ENCODE measurements at regions not wholly inside any gene's neighbourhood (a gene's known extent, or its start where the extent isn't known, plus 50 kb on each side); places are given as distances from the start of the nearest gene placed in this dataset.

DNA sequence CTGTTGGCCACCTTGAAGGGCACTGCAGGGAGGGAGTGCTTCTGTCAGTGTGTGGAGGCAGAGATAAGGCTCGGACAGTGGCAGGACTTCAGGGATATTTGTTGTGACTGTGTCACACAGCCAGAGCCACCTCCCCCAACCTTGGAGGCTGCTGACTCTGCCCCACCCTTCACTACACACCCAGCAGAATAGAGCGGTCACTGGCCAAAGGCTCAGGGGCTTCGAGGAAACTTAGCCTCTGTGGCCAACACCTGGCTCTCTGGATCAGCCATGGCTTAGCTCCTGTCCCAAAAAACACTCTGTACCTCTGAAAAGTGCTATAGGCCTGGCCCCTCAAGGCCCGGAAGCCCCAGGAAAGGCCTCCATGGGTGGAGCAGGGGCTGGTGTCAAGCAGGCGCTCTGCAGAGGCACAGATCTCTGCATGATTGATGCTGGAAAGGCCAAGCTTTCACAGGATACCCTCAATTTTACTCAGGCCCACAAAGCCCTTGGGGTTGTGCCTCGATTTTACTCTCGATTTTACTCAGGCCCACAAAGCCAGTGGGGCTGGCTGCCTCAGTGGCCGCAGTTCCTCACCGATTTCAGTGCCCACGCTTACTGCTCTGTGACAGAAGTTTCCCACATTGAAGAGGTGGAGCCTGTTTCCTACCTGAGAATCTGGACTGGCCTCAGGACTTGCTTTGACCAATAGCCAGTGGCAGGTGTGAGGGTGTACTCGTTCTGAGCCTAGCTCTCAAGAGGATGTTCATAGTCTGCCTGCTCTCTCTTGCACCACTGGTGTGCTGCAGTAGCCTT is 113.2 kb upstream of the GPR26 start:
- H3K9ac ChIP-seq (ENCODE audit: insufficient read depth, low read depth, low read length), result no peak overlapping the region
- FAIRE-seq, result no peak
- no peaks in the 10 kb centered on the region for H3K9me3 ChIP-seq (ENCODE audit: low read length)
- intact Hi-C loops (cut with micrococcal nuclease; ENCODE audit: unreplicated experiment), result no loop called here
- POLR2A ChIA-PET, result no interaction called here
- no peak for TF ChIP-seq ZNF101 (CRISPR knock-in tag; IDR thresholded peaks at IDR 0.05; ENCODE audit: borderline replicate concordance, low read depth)
- TF ChIP-seq ZNF292 (CRISPR knock-in tag; IDR thresholded peaks at IDR 0.05; ENCODE audit: borderline replicate concordance, low read depth), result no peak
- no peak for TF ChIP-seq SRF (IDR thresholded peaks at IDR 0.05; ENCODE audit: low read depth, low read length)
- no peak for TF ChIP-seq CBX2 (IDR thresholded peaks at IDR 0.05; ENCODE audit: low read depth, low read length)
- no peak for TF ChIP-seq CBX2 (CRISPR knock-in tag; IDR thresholded peaks at IDR 0.05; ENCODE audit: low read depth)
- no peak for TF ChIP-seq TEAD2 (CRISPR knock-in tag; IDR thresholded peaks at IDR 0.05)
- TF ChIP-seq, protein P1, sequence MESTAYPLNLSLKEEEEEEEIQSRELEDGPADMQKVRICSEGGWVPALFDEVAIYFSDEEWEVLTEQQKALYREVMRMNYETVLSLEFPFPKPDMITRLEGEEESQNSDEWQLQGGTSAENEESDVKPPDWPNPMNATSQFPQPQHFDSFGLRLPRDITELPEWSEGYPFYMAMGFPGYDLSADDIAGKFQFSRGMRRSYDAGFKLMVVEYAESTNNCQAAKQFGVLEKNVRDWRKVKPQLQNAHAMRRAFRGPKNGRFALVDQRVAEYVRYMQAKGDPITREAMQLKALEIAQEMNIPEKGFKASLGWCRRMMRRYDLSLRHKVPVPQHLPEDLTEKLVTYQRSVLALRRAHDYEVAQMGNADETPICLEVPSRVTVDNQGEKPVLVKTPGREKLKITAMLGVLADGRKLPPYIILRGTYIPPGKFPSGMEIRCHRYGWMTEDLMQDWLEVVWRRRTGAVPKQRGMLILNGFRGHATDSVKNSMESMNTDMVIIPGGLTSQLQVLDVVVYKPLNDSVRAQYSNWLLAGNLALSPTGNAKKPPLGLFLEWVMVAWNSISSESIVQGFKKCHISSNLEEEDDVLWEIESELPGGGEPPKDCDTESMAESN (CRISPR knock-in tag; conservative IDR thresholded peaks at IDR 0.05), result no peak
- TF ChIP-seq, protein P2, sequence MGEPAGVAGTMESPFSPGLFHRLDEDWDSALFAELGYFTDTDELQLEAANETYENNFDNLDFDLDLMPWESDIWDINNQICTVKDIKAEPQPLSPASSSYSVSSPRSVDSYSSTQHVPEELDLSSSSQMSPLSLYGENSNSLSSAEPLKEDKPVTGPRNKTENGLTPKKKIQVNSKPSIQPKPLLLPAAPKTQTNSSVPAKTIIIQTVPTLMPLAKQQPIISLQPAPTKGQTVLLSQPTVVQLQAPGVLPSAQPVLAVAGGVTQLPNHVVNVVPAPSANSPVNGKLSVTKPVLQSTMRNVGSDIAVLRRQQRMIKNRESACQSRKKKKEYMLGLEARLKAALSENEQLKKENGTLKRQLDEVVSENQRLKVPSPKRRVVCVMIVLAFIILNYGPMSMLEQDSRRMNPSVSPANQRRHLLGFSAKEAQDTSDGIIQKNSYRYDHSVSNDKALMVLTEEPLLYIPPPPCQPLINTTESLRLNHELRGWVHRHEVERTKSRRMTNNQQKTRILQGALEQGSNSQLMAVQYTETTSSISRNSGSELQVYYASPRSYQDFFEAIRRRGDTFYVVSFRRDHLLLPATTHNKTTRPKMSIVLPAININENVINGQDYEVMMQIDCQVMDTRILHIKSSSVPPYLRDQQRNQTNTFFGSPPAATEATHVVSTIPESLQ (CRISPR knock-in tag; conservative IDR thresholded peaks at IDR 0.05), result no peak
- TF ChIP-seq, protein P3, sequence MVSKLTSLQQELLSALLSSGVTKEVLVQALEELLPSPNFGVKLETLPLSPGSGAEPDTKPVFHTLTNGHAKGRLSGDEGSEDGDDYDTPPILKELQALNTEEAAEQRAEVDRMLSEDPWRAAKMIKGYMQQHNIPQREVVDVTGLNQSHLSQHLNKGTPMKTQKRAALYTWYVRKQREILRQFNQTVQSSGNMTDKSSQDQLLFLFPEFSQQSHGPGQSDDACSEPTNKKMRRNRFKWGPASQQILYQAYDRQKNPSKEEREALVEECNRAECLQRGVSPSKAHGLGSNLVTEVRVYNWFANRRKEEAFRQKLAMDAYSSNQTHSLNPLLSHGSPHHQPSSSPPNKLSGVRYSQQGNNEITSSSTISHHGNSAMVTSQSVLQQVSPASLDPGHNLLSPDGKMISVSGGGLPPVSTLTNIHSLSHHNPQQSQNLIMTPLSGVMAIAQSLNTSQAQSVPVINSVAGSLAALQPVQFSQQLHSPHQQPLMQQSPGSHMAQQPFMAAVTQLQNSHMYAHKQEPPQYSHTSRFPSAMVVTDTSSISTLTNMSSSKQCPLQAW (CRISPR knock-in tag; IDR thresholded peaks at IDR 0.05), result no peak
- no peak for TF ChIP-seq ZFYVE20 (CRISPR knock-in tag; IDR thresholded peaks at IDR 0.05; ENCODE audit: borderline replicate concordance, low read depth)
- TF ChIP-seq ZNF543 (CRISPR knock-in tag; IDR thresholded peaks at IDR 0.05), result no peak
- no peak for TF ChIP-seq TSC22D2 (CRISPR knock-in tag; IDR thresholded peaks at IDR 0.05; ENCODE audit: borderline replicate concordance)
- TF ChIP-seq JUND (CRISPR knock-in tag; IDR thresholded peaks at IDR 0.05), result no peak
- no peak for TF ChIP-seq ZNF619 (CRISPR knock-in tag; IDR thresholded peaks at IDR 0.05)
- TF ChIP-seq ZBTB7A (CRISPR knock-in tag; IDR thresholded peaks at IDR 0.05), result no peak
- TF ChIP-seq ATF1 (CRISPR knock-in tag; IDR thresholded peaks at IDR 0.05), result no peak
- peaks cover 2 to 21% of the 10 kb centered on the region in 2 experiments; a peak in 2 of 5 replicates for H3K27me3 ChIP-seq (ENCODE audit: control insufficient read depth in 1 of 2, insufficient read depth in 2 of 2, low read length in 2 of 2)
- no peak overlapping the region for H2AFZ ChIP-seq (ENCODE audit: low read length)
- H3K36me3 ChIP-seq (replicated peaks in 1 of 2; ENCODE audit: control insufficient read depth in 1 of 2, insufficient read depth in 2 of 2, low read length in 2 of 2), result no peaks in the 10 kb centered on the region
- in situ Hi-C loops (cut with HindIII; ENCODE audit: extremely low pct_ligation_motif_present, low pct_unique_long_range_greater_than_20kb), result loop anchor here (25.0 kb wide), 1 partner anchor 916 kb away; no protein-coding TSS in a partner anchor
- DNase-seq (ENCODE audit: low spot score), result no peak
- no peak overlapping the region for H3K4me3 ChIP-seq (replicated peaks in 1 of 3; ENCODE audit: insufficient read depth in 1 of 3, low read depth in 2 of 3, low read length in 3 of 3)
- H3K4me2 ChIP-seq (ENCODE audit: low read depth, low read length), result no peak overlapping the region
- BruUV-seq (replicated peaks), result no TSS peak
- no peaks in the 10 kb centered on the region for H3K4me1 ChIP-seq (ENCODE audit: insufficient read depth, low read length)
- WGBS (ENCODE audit: low lambda C conversion rate), result 4% methylated on average over 5 of the region's 11 CpGs
- no peak for ATAC-seq
- H4K20me1 ChIP-seq (ENCODE audit: insufficient read depth, low read length), result no peaks in the 10 kb centered on the region
- CTCF ChIA-PET (ENCODE audit: low intra/inter-chr PET ratio, low total read pairs), result no interaction called here
- H3K27ac ChIP-seq (ENCODE audit: extremely low read length, insufficient read depth, low read length), result no peak overlapping the region
- no peaks in the 10 kb centered on the region for H3K79me2 ChIP-seq (ENCODE audit: insufficient read depth, low read length)

All from HepG2 (cell line).